Naive thymus-derived CD8-positive, alpha-beta T cell (primary cell): ENCODE measurements at regions not wholly inside any gene's neighbourhood (a gene's known extent, or its start where the extent isn't known, plus 50 kb on each side); places are given as distances from the start of the nearest gene placed in this dataset.
"Not testable (repeated sequence)": the region's sequence is repeated elsewhere in the genome, so short reads cannot be mapped to it uniquely, and the experiment has no call there.

Source experiments
- ATAC-seq, 2 donors: fragments of 150-1000 bp; cut with Tn5 transposase in 1 of 2; sonication (Bioruptor Pico), chemical (Tn5 transposase) in 1 of 2; 1 replicate in 1 of 2; 2 replicates in 1 of 2; pipeline ENCODE4 v1.10.0; 2021; ENCODE audit warnings: mild to moderate bottlenecking in 2 of 2, moderate library complexity in 2 of 2
- POLR2A ChIA-PET: fragments of 350-600 bp; sonication (Branson Sonifier 250); formaldehyde crosslinking; loops from one replicate; lab custom pipeline; 2021; ENCODE audit warnings: antibody characterized with exemption; lab: Charles Lee
- DNase-seq, 10 donors: peaks; one replicate each; pipeline versions ENCODE4 v3.0.0 to v3.0.0-alpha.2; 2020 to 2022
- H3K27ac Mint-ChIP-seq, 10 donors: one replicate each; pipeline ENCODE4 v1.8.0; 2020 to 2022; ENCODE audit warnings: mild to moderate bottlenecking in 10 of 10, mixed read lengths in 10 of 10, moderate library complexity in 4 of 10, inconsistent platforms in 1 of 10
- H3K27me3 Mint-ChIP-seq, 5 donors: one replicate each; pipeline ENCODE4 v1.8.0; 2021 to 2022; ENCODE audit warnings: mixed read lengths in 5 of 5
- H3K36me3 Mint-ChIP-seq, 3 donors: one replicate each; pipeline ENCODE4 v1.8.0; 2020 to 2022; ENCODE audit warnings: mixed read lengths in 3 of 3, mild to moderate bottlenecking in 2 of 3, inconsistent platforms in 1 of 3
- H3K4me1 Mint-ChIP-seq, 4 donors: one replicate each; pipeline ENCODE4 v1.8.0; 2021 to 2022; ENCODE audit warnings: mixed read lengths in 4 of 4
- H3K4me3 Mint-ChIP-seq, 10 donors: one replicate each; pipeline ENCODE4 v1.8.0; 2020 to 2022; ENCODE audit warnings: mild to moderate bottlenecking in 10 of 10, mixed read lengths in 10 of 10, moderate library complexity in 6 of 10, inconsistent platforms in 1 of 10
- H3K9me3 Mint-ChIP-seq, 9 donors: one replicate each; pipeline ENCODE4 v1.8.0; 2020 to 2022; ENCODE audit warnings: mixed read lengths in 9 of 9, mild to moderate bottlenecking in 3 of 9, inconsistent platforms in 1 of 9, moderate library complexity in 1 of 9

GRCh38 chr6:56739836-56740815, 97.4 kb upstream of the DST start:
- H3K9me3 Mint-ChIP-seq = no peaks in the 10 kb centered on the region
- peaks cover 0 to 4% (median 1%) of the 10 kb centered on the region in 4 donors for H3K4me1 Mint-ChIP-seq
- ATAC-seq = no peak
- POLR2A ChIA-PET = no interaction called here
- H3K36me3 Mint-ChIP-seq = no peaks in the 10 kb centered on the region
- no peak for DNase-seq
- H3K4me3 Mint-ChIP-seq = no peak overlapping the region
- H3K27me3 Mint-ChIP-seq = peaks cover 0 to 11% (median 0%) of the 10 kb centered on the region in 5 donors
- H3K27ac Mint-ChIP-seq = no peak overlapping the region

- Mint-ChIP-seq H3K4me1 (no peaks in the 10 kb centered on the region), H3K27ac (no peak overlapping the region), H3K36me3 (no peaks in the 10 kb centered on the region), H3K27me3 (peaks cover 0 to 8% (median 3%) of the 10 kb centered on the region in 5 donors), H3K4me3 (no peak overlapping the region), H3K9me3 (no peaks in the 10 kb centered on the region)
- DNase-seq (no peak), ATAC-seq (no peak)
- POLR2A ChIA-PET = no interaction called here
Measured at GRCh38 chr6:56736804-56737203, 94.1 kb upstream of the DST start.

- POLR2A ChIA-PET = no interaction called here
- H3K27ac Mint-ChIP-seq = no peak overlapping the region
- H3K27me3 Mint-ChIP-seq = peaks cover 0 to 8% (median 2%) of the 10 kb centered on the region in 5 donors
- ATAC-seq = no peak
- H3K4me1 Mint-ChIP-seq = no peaks in the 10 kb centered on the region
- H3K36me3 Mint-ChIP-seq = no peaks in the 10 kb centered on the region
- no peaks in the 10 kb centered on the region for H3K9me3 Mint-ChIP-seq
- no peak overlapping the region for H3K4me3 Mint-ChIP-seq
- no peak for DNase-seq
Measured at GRCh38 chr6:56734335-56734734, 91.6 kb upstream of the DST start.

GRCh38 chr6:56733211-56733697, 90.6 kb upstream of the DST start:
- Mint-ChIP-seq H3K27me3 (peaks cover 0 to 8% (median 0%) of the 10 kb centered on the region in 5 donors), H3K36me3 (no peaks in the 10 kb centered on the region), H3K4me1 (no peaks in the 10 kb centered on the region), H3K9me3 (no peaks in the 10 kb centered on the region), H3K27ac (no peak overlapping the region), H3K4me3 (no peak overlapping the region)
- DNase-seq (no peak), ATAC-seq (no peak)
- POLR2A ChIA-PET = no interaction called here

- Mint-ChIP-seq H3K4me1 (no peaks in the 10 kb centered on the region), H3K4me3 (no peak overlapping the region), H3K27me3 (peaks cover 0 to 8% (median 0%) of the 10 kb centered on the region in 5 donors), H3K36me3 (no peaks in the 10 kb centered on the region), H3K9me3 (no peaks in the 10 kb centered on the region), H3K27ac (no peak overlapping the region)
- POLR2A ChIA-PET = no interaction called here
- ATAC-seq (no peak), DNase-seq (no peak)
Measured at GRCh38 chr6:56732517-56732916, 89.8 kb upstream of the DST start.

- Mint-ChIP-seq H3K27ac (no peak overlapping the region), H3K9me3 (no peaks in the 10 kb centered on the region), H3K36me3 (no peaks in the 10 kb centered on the region), H3K27me3 (peaks cover 0 to 3% (median 0%) of the 10 kb centered on the region in 5 donors), H3K4me3 (no peak overlapping the region), H3K4me1 (no peaks in the 10 kb centered on the region)
- no peak for DNase-seq
- POLR2A ChIA-PET = no interaction called here
- no peak for ATAC-seq
Measured at GRCh38 chr6:56730663-56731529, 88.2 kb upstream of the DST start.

GRCh38 chr6:56729719-56730118, 87.0 kb upstream of the DST start:
- ATAC-seq = no peak
- Mint-ChIP-seq H3K27me3 (peaks cover 0 to 3% (median 0%) of the 10 kb centered on the region in 5 donors), H3K36me3 (no peaks in the 10 kb centered on the region), H3K9me3 (no peaks in the 10 kb centered on the region), H3K4me3 (no peak overlapping the region), H3K4me1 (no peaks in the 10 kb centered on the region), H3K27ac (no peak overlapping the region)
- POLR2A ChIA-PET = no interaction called here
- no peak for DNase-seq

GRCh38 chr6:56729166-56729565, 86.5 kb upstream of the DST start:
- ATAC-seq, H3K27me3 Mint-ChIP-seq, DNase-seq, H3K36me3 Mint-ChIP-seq, H3K27ac Mint-ChIP-seq, H3K4me1 Mint-ChIP-seq, H3K9me3 Mint-ChIP-seq, H3K4me3 Mint-ChIP-seq, POLR2A ChIA-PET: not testable (repeated sequence)

- ATAC-seq (no peak), DNase-seq (no peak)
- no peaks in the 10 kb centered on the region for H3K27me3 Mint-ChIP-seq
- no peak overlapping the region for H3K4me3 Mint-ChIP-seq
- no peaks in the 10 kb centered on the region for H3K9me3 Mint-ChIP-seq
- H3K36me3 Mint-ChIP-seq = no peaks in the 10 kb centered on the region
- no peak overlapping the region for H3K27ac Mint-ChIP-seq
- no peaks in the 10 kb centered on the region for H3K4me1 Mint-ChIP-seq
- POLR2A ChIA-PET = no interaction called here
Measured at GRCh38 chr6:56727097-56727850, 84.6 kb upstream of the DST start.

GRCh38 chr6:56725254-56725653, 82.6 kb upstream of the DST start:
- ATAC-seq (no peak), DNase-seq (no peak)
- Mint-ChIP-seq H3K4me1 (no peaks in the 10 kb centered on the region), H3K27me3 (no peaks in the 10 kb centered on the region), H3K36me3 (no peaks in the 10 kb centered on the region), H3K27ac (no peak overlapping the region), H3K9me3 (peaks cover 0 to 2% (median 0%) of the 10 kb centered on the region in 9 donors), H3K4me3 (no peak overlapping the region)
- POLR2A ChIA-PET = no interaction called here

GRCh38 chr6:56724455-56724854, 81.8 kb upstream of the DST start:
- ATAC-seq (no peak), DNase-seq (no peak)
- H3K4me1 Mint-ChIP-seq = no peaks in the 10 kb centered on the region
- peaks cover 0 to 4% (median 2%) of the 10 kb centered on the region in 9 donors for H3K9me3 Mint-ChIP-seq
- H3K27ac Mint-ChIP-seq = no peak overlapping the region
- no peaks in the 10 kb centered on the region for H3K27me3 Mint-ChIP-seq
- H3K4me3 Mint-ChIP-seq = no peak overlapping the region
- H3K36me3 Mint-ChIP-seq = peaks cover 0 to 3% (median 0%) of the 10 kb centered on the region in 3 donors
- POLR2A ChIA-PET = no interaction called here

- Mint-ChIP-seq H3K36me3 (peaks cover 0 to 6% (median 0%) of the 10 kb centered on the region in 3 donors), H3K4me1 (no peaks in the 10 kb centered on the region), H3K9me3 (peaks cover 0 to 12% (median 7%) of the 10 kb centered on the region in 9 donors), H3K4me3 (no peak overlapping the region), H3K27ac (no peak overlapping the region), H3K27me3 (peaks cover 0 to 4% (median 2%) of the 10 kb centered on the region in 5 donors)
- ATAC-seq (no peak), DNase-seq (no peak)
- POLR2A ChIA-PET = no interaction called here
Measured at GRCh38 chr6:56720882-56721281, 78.2 kb upstream of the DST start.
